ENCODE measurements at regions not wholly inside any gene's neighbourhood (a gene's known extent, or its start where the extent isn't known, plus 50 kb on each side); places are given as distances from the start of the nearest gene placed in this dataset.

DNA sequence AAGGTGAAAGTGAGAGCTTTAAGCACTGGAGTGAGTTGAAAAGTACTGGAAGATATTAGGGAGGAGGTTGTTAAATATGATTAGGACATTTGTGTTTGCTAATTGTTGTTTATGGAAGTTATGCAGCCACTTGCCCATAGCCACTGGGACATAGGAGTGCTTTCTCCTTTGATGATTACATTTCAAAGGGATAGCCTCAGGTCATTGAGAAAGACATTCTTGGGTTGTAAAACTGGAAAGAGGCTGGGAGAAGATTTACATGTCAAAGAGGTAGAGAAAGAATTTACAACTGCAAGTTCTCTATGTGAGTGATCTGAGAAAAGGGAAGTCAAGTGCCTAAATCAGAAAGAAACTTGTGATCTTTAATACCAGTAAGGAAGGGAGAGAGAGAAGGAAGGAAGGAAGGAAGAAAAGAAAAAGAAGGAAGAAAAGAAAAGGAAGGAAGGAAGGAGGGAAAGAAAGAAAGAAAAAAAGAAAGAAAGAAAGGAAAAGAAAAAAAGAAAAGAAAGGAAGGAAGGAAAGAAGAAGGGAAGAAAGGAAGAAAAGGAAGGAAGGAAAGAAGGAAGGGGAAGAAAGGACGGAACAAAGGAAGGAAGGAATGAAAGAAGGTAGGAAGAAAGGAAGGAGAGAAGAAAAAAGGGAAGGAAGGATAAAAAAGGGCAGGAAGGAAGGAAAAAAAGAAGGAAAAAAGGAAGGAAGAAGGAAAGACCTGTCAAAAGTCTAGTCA is 284.6 kb upstream of the DPYD start:
- DNase-seq (ENCODE audit: low read depth, low spot score), result no peak
- POLR2A ChIA-PET, result no interaction called here
- H3K27me3 ChIP-seq (ENCODE audit: control insufficient read depth, insufficient read depth, low read length), result no peaks in the 10 kb centered on the region
- H3K9me3 ChIP-seq (ENCODE audit: control insufficient read depth, insufficient read depth, low read length), result no peaks in the 10 kb centered on the region
- no peak overlapping the region for H3K4me3 ChIP-seq (ENCODE audit: low read depth, low read length)
- no peak overlapping the region for H3K27ac ChIP-seq (ENCODE audit: low read depth, low read length)
- TF ChIP-seq, protein P1, sequence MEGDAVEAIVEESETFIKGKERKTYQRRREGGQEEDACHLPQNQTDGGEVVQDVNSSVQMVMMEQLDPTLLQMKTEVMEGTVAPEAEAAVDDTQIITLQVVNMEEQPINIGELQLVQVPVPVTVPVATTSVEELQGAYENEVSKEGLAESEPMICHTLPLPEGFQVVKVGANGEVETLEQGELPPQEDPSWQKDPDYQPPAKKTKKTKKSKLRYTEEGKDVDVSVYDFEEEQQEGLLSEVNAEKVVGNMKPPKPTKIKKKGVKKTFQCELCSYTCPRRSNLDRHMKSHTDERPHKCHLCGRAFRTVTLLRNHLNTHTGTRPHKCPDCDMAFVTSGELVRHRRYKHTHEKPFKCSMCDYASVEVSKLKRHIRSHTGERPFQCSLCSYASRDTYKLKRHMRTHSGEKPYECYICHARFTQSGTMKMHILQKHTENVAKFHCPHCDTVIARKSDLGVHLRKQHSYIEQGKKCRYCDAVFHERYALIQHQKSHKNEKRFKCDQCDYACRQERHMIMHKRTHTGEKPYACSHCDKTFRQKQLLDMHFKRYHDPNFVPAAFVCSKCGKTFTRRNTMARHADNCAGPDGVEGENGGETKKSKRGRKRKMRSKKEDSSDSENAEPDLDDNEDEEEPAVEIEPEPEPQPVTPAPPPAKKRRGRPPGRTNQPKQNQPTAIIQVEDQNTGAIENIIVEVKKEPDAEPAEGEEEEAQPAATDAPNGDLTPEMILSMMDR (IDR thresholded peaks at IDR 0.05; ENCODE audit: low read depth, low read length), result no peak
- CTCF ChIA-PET, result no interaction called here

DNA sequence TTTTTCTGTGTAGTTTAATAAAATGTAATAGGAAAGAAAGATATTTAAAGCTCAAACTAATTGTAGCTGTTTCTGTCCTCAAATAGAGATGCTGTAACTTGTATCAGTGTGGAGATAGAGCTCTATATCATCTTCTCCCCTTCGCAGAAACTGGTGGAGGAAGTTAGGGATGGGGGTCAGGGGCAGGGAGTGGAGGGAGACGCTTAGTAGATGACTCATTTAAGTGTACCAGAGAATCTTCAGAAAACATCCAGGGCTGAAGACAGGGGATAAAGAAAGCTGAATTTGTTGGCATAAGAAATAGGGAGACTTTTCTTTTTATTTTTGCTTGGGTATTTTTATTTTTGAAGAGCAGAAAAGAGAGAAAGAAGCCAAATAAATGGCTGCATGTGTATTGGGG is 282.6 kb upstream of the DPYD start:
- Histone ChIP-seq H3K27ac (ENCODE audit: low read depth, low read length) (no peak overlapping the region), H3K27me3 (ENCODE audit: control insufficient read depth, insufficient read depth, low read length) (no peaks in the 10 kb centered on the region), H3K9me3 (ENCODE audit: control insufficient read depth, insufficient read depth, low read length) (no peaks in the 10 kb centered on the region), H3K4me3 (ENCODE audit: low read depth, low read length) (no peak overlapping the region)
- CTCF ChIA-PET, result interaction anchor here (0.5 to 1.2 kb wide), 2 partner anchors 244 to 265 kb away, joined by 4 to 7 read pairs; no protein-coding TSS in a partner anchor
- POLR2A ChIA-PET, result no interaction called here
- TF ChIP-seq, protein P1 (IDR thresholded peaks at IDR 0.05; ENCODE audit: low read depth, low read length), result no peak
- no peak for DNase-seq (ENCODE audit: low read depth, low spot score)

DNA sequence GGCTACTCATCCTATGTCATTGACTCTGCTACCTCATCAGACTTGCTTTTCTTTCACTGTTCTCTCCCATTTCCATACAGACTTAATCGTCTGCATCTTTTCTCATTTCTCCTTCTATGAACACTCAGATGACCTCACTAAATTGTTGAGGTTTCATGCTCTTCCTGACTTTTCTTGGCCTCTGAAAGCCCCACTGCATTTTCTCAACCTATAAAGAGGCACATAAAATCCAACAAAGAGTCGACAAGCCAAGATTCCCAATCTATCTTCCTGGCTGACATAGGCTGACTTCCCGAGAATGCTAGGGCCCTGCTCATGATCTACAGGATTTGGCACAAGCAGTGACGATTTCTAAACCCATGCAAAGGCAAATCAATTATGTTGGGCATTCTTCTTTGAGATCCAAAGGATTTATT is 280.8 kb upstream of the DPYD start:
- ChIA-PET CTCF (no interaction called here), POLR2A (no interaction called here)
- Histone ChIP-seq H3K27me3 (ENCODE audit: control insufficient read depth, insufficient read depth, low read length) (no peaks in the 10 kb centered on the region), H3K4me3 (ENCODE audit: low read depth, low read length) (no peak overlapping the region), H3K9me3 (ENCODE audit: control insufficient read depth, insufficient read depth, low read length) (no peaks in the 10 kb centered on the region), H3K27ac (ENCODE audit: low read depth, low read length) (peak overlapping the region; percentile 11)
- TF ChIP-seq, protein P1 (IDR thresholded peaks at IDR 0.05; ENCODE audit: low read depth, low read length), result no peak
- peak; percentile 53 for DNase-seq (ENCODE audit: low read depth, low spot score)

DNA sequence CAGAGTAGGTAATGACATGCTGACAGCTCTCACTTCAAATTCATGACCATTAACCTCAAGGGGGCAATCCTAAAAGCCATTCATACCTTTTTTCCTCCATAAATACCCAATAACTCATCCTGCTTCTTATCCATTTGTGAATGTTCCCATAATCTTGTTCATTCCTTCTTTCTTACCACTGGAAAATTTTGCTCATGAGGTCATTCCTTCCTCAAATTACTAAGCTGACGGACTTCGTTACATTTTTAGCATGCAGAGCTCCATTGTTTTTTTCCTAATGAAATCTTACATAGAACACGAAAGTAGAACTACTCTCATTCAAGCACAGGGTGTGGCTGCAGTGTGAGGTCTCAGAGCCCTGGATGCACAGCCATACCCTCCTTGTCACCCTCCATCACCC is 276.5 kb upstream of the DPYD start:
- ChIA-PET CTCF (no interaction called here), POLR2A (no interaction called here)
- Histone ChIP-seq H3K27ac (ENCODE audit: low read depth, low read length) (no peak overlapping the region), H3K9me3 (ENCODE audit: control insufficient read depth, insufficient read depth, low read length) (no peaks in the 10 kb centered on the region), H3K4me3 (ENCODE audit: low read depth, low read length) (no peak overlapping the region), H3K27me3 (ENCODE audit: control insufficient read depth, insufficient read depth, low read length) (no peaks in the 10 kb centered on the region)
- TF ChIP-seq, protein P1 (IDR thresholded peaks at IDR 0.05; ENCODE audit: low read depth, low read length), result no peak
- no peak for DNase-seq (ENCODE audit: low read depth, low spot score)

DNA sequence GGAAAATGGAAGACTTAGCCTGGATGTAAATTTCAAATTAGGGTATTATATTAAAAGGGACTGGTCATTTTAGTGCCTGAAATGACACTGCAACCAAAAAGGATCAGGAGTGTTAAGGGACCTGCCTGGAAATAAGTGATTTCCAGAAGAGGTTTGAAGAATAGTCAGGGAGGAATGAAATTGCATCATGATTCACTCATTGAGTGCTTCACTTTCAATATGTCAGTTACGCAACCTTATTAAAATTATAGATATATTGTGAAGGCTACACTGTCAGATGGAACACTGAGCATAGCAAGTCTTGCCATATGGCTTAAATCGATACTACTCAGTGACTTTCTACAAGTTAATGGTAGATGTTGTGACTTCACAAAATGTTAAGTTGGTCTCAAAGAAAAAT is 275.2 kb upstream of the DPYD start:
- Histone ChIP-seq H3K27ac (ENCODE audit: low read depth, low read length) (no peak overlapping the region), H3K27me3 (ENCODE audit: control insufficient read depth, insufficient read depth, low read length) (no peaks in the 10 kb centered on the region), H3K9me3 (ENCODE audit: control insufficient read depth, insufficient read depth, low read length) (no peaks in the 10 kb centered on the region), H3K4me3 (ENCODE audit: low read depth, low read length) (no peak overlapping the region)
- DNase-seq (ENCODE audit: low read depth, low spot score), result no peak
- ChIA-PET POLR2A (no interaction called here), CTCF (no interaction called here)
- TF ChIP-seq, protein P1 (IDR thresholded peaks at IDR 0.05; ENCODE audit: low read depth, low read length), result no peak
